Type B pancreatic cell (in vitro differentiated cells): ENCODE measurements at regions not wholly inside any gene's neighbourhood (a gene's known extent, or its start where the extent isn't known, plus 50 kb on each side); places are given as distances from the start of the nearest gene placed in this dataset.

Experiments
- DNase-seq: peaks from one replicate; pipeline ENCODE4 v3.0.0; 2021; ENCODE audit warnings: mixed read lengths; ENCODE audit not compliant: unreplicated experiment; ENCODE audit errors: extremely low spot score
- H3K27ac Mint-ChIP-seq: 2 replicates; pipeline ENCODE4 v1.8.0; 2021; ENCODE audit warnings: mild to moderate bottlenecking, mixed read lengths
- H3K27me3 Mint-ChIP-seq: 2 replicates; pipeline ENCODE4 v1.8.0; 2021; ENCODE audit warnings: mixed read lengths
- H3K36me3 Mint-ChIP-seq: 2 replicates; pipeline ENCODE4 v1.8.0; 2021; ENCODE audit warnings: mixed read lengths
- H3K4me1 Mint-ChIP-seq: one replicate; pipeline ENCODE4 v1.8.0; 2021; ENCODE audit warnings: mixed read lengths; ENCODE audit not compliant: unreplicated experiment
- H3K4me3 Mint-ChIP-seq: 2 replicates; pipeline ENCODE4 v1.8.0; 2021; ENCODE audit warnings: mild to moderate bottlenecking, mixed read lengths
- H3K9me3 Mint-ChIP-seq: 2 replicates; pipeline ENCODE4 v1.8.0; 2021; ENCODE audit warnings: mixed read lengths
- CTCF ChIP-seq: fragments of 200-600 bp; sonication (generic); conservative IDR thresholded peaks from 2 replicates; pipeline ENCODE4 v1.5.0; 2021; ENCODE audit warnings: antibody characterized with exemption, mild to moderate bottlenecking

- no peaks in the 10 kb centered on the region for H3K36me3 Mint-ChIP-seq
- TF ChIP-seq CTCF: no peak
- no peak overlapping the region for H3K4me3 Mint-ChIP-seq
- peaks cover 6% of the 10 kb centered on the region for H3K9me3 Mint-ChIP-seq
- H3K4me1 Mint-ChIP-seq: no peaks in the 10 kb centered on the region
- DNase-seq: no peak
- no peak overlapping the region for H3K27ac Mint-ChIP-seq
- H3K27me3 Mint-ChIP-seq: no peaks in the 10 kb centered on the region
These were observed 58.5 kb upstream of the RAP2B start for GRCh38 chr3:153103406-153103945.

GRCh38 chr3:153110041-153110440 lies 52.0 kb upstream of the RAP2B start:
- no peak for DNase-seq
- TF ChIP-seq CTCF: no peak
- no peaks in the 10 kb centered on the region for H3K27me3 Mint-ChIP-seq
- H3K4me1 Mint-ChIP-seq: no peaks in the 10 kb centered on the region
- no peaks in the 10 kb centered on the region for H3K36me3 Mint-ChIP-seq
- H3K27ac Mint-ChIP-seq: no peak overlapping the region
- H3K9me3 Mint-ChIP-seq: no peaks in the 10 kb centered on the region
- H3K4me3 Mint-ChIP-seq: no peak overlapping the region

- H3K27me3 Mint-ChIP-seq: no peaks in the 10 kb centered on the region
- no peaks in the 10 kb centered on the region for H3K36me3 Mint-ChIP-seq
- H3K27ac Mint-ChIP-seq: no peak overlapping the region
- no peak for DNase-seq
- no peak overlapping the region for H3K4me3 Mint-ChIP-seq
- no peaks in the 10 kb centered on the region for H3K4me1 Mint-ChIP-seq
- no peaks in the 10 kb centered on the region for H3K9me3 Mint-ChIP-seq
- no peak for TF ChIP-seq CTCF
These were observed 51.0 kb upstream of the RAP2B start for GRCh38 chr3:153111016-153111415.
